ENCODE measurements at regions not wholly inside any gene's neighbourhood (a gene's known extent, or its start where the extent isn't known, plus 50 kb on each side); places are given as distances from the start of the nearest gene placed in this dataset.

DNA sequence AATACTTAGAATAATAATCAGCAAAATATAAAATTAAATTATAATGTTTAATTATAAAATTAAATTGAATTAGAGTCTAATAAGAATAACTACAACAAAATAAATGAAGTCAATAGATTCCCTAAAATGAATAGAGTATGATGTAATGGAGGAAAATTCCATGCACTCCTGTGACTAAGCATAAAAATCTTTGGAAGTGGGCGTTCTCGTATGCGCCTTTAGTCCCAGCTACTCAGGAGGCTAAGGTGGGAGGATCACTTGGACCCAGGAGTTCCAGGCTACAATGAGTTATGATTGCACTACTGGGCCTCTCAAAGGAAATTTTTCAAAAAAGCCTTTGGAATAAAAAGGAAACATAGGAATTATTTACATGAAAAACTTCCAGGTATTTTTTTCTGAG lies 955.4 kb upstream of the POU3F3 start:
- TF ChIP-seq POU5F1 (IDR thresholded peaks at IDR 0.05; ENCODE audit: low read depth, low read length) (no peak), CREB1 (IDR thresholded peaks at IDR 0.05) (no peak), JUND (IDR thresholded peaks at IDR 0.05; ENCODE audit: low read length) (no peak), KDM1A (IDR thresholded peaks at IDR 0.05; ENCODE audit: borderline replicate concordance, low read length) (no peak), SP4 (IDR thresholded peaks at IDR 0.05; ENCODE audit: low read length) (no peak), TEAD4 (IDR thresholded peaks at IDR 0.05; ENCODE audit: low read depth, low read length) (no peak)
- TF ChIP-seq, protein P1, sequence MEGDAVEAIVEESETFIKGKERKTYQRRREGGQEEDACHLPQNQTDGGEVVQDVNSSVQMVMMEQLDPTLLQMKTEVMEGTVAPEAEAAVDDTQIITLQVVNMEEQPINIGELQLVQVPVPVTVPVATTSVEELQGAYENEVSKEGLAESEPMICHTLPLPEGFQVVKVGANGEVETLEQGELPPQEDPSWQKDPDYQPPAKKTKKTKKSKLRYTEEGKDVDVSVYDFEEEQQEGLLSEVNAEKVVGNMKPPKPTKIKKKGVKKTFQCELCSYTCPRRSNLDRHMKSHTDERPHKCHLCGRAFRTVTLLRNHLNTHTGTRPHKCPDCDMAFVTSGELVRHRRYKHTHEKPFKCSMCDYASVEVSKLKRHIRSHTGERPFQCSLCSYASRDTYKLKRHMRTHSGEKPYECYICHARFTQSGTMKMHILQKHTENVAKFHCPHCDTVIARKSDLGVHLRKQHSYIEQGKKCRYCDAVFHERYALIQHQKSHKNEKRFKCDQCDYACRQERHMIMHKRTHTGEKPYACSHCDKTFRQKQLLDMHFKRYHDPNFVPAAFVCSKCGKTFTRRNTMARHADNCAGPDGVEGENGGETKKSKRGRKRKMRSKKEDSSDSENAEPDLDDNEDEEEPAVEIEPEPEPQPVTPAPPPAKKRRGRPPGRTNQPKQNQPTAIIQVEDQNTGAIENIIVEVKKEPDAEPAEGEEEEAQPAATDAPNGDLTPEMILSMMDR (IDR thresholded peaks at IDR 0.05; ENCODE audit: control extremely low read depth in 1 of 3, insufficient read depth in 1 of 3, low read depth in 1 of 3, low read length in 3 of 3): no peak
- TF ChIP-seq, protein P2, sequence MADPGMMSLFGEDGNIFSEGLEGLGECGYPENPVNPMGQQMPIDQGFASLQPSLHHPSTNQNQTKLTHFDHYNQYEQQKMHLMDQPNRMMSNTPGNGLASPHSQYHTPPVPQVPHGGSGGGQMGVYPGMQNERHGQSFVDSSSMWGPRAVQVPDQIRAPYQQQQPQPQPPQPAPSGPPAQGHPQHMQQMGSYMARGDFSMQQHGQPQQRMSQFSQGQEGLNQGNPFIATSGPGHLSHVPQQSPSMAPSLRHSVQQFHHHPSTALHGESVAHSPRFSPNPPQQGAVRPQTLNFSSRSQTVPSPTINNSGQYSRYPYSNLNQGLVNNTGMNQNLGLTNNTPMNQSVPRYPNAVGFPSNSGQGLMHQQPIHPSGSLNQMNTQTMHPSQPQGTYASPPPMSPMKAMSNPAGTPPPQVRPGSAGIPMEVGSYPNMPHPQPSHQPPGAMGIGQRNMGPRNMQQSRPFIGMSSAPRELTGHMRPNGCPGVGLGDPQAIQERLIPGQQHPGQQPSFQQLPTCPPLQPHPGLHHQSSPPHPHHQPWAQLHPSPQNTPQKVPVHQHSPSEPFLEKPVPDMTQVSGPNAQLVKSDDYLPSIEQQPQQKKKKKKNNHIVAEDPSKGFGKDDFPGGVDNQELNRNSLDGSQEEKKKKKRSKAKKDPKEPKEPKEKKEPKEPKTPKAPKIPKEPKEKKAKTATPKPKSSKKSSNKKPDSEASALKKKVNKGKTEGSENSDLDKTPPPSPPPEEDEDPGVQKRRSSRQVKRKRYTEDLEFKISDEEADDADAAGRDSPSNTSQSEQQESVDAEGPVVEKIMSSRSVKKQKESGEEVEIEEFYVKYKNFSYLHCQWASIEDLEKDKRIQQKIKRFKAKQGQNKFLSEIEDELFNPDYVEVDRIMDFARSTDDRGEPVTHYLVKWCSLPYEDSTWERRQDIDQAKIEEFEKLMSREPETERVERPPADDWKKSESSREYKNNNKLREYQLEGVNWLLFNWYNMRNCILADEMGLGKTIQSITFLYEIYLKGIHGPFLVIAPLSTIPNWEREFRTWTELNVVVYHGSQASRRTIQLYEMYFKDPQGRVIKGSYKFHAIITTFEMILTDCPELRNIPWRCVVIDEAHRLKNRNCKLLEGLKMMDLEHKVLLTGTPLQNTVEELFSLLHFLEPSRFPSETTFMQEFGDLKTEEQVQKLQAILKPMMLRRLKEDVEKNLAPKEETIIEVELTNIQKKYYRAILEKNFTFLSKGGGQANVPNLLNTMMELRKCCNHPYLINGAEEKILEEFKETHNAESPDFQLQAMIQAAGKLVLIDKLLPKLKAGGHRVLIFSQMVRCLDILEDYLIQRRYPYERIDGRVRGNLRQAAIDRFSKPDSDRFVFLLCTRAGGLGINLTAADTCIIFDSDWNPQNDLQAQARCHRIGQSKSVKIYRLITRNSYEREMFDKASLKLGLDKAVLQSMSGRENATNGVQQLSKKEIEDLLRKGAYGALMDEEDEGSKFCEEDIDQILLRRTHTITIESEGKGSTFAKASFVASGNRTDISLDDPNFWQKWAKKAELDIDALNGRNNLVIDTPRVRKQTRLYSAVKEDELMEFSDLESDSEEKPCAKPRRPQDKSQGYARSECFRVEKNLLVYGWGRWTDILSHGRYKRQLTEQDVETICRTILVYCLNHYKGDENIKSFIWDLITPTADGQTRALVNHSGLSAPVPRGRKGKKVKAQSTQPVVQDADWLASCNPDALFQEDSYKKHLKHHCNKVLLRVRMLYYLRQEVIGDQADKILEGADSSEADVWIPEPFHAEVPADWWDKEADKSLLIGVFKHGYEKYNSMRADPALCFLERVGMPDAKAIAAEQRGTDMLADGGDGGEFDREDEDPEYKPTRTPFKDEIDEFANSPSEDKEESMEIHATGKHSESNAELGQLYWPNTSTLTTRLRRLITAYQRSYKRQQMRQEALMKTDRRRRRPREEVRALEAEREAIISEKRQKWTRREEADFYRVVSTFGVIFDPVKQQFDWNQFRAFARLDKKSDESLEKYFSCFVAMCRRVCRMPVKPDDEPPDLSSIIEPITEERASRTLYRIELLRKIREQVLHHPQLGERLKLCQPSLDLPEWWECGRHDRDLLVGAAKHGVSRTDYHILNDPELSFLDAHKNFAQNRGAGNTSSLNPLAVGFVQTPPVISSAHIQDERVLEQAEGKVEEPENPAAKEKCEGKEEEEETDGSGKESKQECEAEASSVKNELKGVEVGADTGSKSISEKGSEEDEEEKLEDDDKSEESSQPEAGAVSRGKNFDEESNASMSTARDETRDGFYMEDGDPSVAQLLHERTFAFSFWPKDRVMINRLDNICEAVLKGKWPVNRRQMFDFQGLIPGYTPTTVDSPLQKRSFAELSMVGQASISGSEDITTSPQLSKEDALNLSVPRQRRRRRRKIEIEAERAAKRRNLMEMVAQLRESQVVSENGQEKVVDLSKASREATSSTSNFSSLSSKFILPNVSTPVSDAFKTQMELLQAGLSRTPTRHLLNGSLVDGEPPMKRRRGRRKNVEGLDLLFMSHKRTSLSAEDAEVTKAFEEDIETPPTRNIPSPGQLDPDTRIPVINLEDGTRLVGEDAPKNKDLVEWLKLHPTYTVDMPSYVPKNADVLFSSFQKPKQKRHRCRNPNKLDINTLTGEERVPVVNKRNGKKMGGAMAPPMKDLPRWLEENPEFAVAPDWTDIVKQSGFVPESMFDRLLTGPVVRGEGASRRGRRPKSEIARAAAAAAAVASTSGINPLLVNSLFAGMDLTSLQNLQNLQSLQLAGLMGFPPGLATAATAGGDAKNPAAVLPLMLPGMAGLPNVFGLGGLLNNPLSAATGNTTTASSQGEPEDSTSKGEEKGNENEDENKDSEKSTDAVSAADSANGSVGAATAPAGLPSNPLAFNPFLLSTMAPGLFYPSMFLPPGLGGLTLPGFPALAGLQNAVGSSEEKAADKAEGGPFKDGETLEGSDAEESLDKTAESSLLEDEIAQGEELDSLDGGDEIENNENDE (IDR thresholded peaks at IDR 0.05; ENCODE audit: insufficient replicate concordance, low read length): no peak
- TF ChIP-seq, protein P3, sequence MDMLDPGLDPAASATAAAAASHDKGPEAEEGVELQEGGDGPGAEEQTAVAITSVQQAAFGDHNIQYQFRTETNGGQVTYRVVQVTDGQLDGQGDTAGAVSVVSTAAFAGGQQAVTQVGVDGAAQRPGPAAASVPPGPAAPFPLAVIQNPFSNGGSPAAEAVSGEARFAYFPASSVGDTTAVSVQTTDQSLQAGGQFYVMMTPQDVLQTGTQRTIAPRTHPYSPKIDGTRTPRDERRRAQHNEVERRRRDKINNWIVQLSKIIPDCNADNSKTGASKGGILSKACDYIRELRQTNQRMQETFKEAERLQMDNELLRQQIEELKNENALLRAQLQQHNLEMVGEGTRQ (IDR thresholded peaks at IDR 0.05; ENCODE audit: low read length): no peak

Measured in H1 (cell line).